ENCODE measurements at regions not wholly inside any gene's neighbourhood (a gene's known extent, or its start where the extent isn't known, plus 50 kb on each side); places are given as distances from the start of the nearest gene placed in this dataset.

- Histone ChIP-seq H3K36me3 (ENCODE audit: control insufficient read depth, insufficient read depth, low read length) (no peaks in the 10 kb centered on the region), H3K27me3 (ENCODE audit: control insufficient read depth, insufficient read depth, low read length) (no peaks in the 10 kb centered on the region), H3K4me3 (ENCODE audit: low read depth, low read length) (no peak overlapping the region)
- no peak for TF ChIP-seq CTCF (IDR thresholded peaks at IDR 0.05; ENCODE audit: insufficient read depth, low read length, poor library complexity, severe bottlenecking)
- DNase-seq (ENCODE audit: low read depth) = no peak
Measured at GRCh38 chr2:102092535-102092934, 50.0 kb upstream of the IL1R1 start.
